ENCODE measurements at regions not wholly inside any gene's neighbourhood (a gene's known extent, or its start where the extent isn't known, plus 50 kb on each side); places are given as distances from the start of the nearest gene placed in this dataset.
"Not testable (repeated sequence)": the region's sequence is repeated elsewhere in the genome, so short reads cannot be mapped to it uniquely, and the experiment has no call there.

GRCh38 chr16:85204242-85205010 lies 92.2 kb upstream of the CIBAR2 start:
- DNase-seq, result no peak

GRCh38 chr16:85205257-85205656 lies 93.0 kb upstream of the CIBAR2 start:
- not testable (repeated sequence) for DNase-seq

GRCh38 chr16:85205747-85206471 lies 93.6 kb upstream of the CIBAR2 start:
- no peak for DNase-seq

DNA sequence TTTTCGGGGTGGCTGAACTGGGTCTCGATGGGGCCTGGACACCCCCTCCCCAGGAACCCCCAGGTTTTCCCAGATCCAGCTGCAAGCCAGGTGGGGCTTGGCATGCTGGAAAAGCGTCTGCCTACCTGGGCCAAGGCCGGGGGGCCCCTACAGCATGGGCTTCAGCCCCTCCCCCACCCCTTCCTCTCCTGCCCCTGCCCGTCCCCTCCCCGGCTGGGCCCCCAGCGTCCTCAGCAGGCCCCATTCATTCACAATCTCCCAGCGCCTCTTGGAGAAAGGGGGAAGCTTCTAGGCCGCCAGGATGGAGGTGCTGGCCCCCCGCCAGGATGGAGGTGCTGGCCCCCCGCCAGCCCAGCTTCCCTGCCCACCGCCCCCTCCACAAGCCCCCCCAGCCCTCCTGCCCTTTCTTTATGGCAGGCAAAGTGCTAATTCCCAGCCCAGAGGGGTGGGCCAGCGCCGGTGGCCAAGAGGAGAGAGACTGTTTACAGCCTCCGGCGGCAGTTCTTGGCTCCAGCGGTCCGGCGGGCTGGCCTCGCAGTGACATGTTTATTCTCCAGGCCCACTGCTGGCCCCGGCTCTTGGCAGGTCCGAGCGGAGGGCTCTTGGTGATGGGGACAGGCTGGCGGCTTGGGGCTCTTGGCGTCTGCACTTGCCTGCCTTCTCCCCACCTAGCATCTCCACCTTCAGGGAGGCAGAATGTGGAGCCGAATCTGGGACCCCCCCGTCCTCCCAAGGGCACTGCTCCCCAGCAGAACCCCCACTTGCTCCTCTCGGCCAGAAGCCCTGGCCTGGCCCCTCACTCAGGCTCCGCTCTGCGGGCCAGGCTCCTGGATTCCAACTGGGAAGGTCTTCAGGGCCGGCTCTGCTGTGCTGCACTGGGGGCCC lies 94.4 kb upstream of the CIBAR2 start:
- DNase-seq, result no peak

- no peak for DNase-seq
These were observed 95.2 kb upstream of the CIBAR2 start for GRCh38 chr16:85207357-85207921.

DNA sequence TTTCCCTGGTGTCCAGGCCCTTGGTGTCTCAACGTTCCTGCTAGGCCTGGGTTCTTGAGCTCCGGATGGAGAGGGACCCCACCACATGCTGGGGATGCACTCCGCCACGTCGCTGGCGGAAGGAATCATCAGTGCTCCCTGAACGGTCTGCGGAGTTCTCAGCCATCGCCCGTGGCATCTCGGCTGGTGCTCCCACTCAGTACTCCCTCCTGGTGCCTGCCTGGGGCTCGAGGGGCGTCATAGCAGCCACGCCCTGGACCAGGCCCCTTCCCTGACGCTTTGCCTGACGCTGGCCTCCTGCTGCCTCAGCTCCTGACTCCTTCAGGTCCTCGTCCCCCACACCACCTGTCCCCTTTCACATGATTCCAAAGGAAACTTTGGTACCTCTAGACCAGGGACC lies 95.9 kb upstream of the CIBAR2 start:
- DNase-seq, result no peak

DNA sequence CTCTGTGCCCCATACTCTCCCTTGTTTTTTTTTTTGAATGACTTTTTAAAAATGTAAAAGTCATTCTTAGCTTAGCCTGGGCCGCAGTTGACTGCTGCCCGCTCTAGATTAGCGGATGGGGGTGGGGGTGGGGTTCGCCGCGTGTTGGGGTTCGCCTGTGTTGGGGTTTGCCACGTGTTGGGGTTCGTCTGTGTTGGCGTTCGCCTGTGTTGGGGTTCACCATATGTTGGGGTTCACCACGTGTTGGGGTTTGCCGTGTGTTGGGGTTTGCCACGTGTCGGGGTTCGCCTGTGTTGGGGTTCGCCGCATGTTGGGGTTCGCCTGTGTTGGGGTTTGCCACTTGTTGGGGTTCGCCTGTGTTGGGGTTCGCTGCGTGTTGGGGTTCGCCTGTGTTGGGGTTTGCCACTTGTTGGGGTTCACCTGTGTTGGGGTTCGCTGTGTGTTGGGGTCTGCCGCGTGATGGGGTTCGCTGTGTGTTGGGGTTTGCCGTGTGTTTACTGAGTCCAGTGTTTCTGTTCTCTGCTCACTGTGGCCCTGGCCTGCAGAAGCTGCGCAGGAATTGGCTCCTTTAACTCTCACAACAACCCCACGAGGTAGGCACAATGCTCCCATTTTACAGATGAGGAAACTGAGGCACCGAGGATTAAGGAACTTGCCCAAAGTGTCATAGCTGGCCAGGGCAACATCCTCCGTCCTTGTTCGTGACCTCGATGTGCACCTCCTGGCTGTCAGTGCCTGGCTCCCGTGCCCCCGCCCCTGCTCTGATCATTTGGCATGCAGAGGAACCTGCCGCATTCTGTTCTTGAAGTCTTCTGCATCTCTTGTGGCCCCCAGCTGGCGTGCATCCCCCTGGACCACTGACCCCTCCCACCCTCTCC lies 96.6 kb upstream of the CIBAR2 start:
- DNase-seq, result no peak

DNA sequence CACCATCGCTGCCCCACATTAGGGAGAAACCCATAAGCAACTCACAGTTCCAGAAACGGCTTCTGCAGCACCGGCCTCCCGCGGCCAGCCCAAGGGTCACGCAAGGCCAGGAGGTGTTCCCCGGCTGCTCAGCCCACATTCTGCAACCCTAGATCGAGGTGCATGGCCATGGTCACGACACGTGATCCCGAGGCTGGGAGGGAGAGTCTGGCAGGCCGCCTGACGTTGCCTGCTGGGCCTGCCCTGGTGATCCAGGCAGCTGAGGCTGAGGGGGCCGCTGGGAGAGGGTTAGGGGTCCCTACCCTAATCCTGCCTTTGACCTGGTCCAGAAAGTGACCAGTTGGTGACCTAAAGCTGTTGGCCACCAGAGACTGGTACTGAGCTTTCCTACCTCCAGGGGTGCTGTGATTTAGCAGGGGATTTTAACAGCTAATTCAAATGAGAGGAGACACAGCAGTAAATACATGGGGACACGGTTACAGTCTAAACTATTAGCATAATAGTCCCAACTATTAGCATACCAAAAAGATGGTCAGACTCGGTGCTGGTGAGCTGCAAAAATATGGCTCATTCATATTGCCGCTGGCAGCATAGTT lies 97.4 kb upstream of the CIBAR2 start:
- DNase-seq, result no peak

- no peak for DNase-seq
These were observed 98.3 kb upstream of the CIBAR2 start for GRCh38 chr16:85210423-85211169.

DNA sequence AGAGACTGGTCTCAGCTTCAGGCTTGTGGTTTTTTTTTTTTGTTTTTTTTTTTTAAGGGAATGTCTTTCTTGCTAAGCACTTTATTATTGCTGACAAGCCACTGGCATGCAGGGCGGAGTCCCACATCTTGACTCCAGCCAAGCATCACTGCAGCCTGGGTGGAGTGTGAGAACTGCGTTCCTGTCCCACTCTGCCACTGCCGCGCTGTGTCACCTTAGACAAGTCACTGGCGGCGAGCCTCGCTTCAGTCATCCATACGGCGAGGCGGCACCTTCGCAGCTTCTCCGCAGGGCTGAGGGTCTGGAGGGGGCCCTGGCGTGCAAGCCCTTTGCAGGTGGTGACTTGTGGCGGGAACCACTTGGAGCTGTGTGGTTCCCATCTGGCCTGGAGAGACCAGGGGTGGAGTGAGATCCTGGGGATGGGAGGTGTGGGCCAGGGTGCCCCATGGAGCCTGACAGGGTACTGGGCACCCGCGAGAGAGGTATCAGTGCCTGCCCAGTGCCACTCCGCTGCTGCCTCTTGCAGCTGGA lies 99.1 kb upstream of the CIBAR2 start:
- DNase-seq, result no peak

GRCh38 chr16:85213926-85214675 lies 101.8 kb upstream of the CIBAR2 start:
- DNase-seq, result no peak

DNA sequence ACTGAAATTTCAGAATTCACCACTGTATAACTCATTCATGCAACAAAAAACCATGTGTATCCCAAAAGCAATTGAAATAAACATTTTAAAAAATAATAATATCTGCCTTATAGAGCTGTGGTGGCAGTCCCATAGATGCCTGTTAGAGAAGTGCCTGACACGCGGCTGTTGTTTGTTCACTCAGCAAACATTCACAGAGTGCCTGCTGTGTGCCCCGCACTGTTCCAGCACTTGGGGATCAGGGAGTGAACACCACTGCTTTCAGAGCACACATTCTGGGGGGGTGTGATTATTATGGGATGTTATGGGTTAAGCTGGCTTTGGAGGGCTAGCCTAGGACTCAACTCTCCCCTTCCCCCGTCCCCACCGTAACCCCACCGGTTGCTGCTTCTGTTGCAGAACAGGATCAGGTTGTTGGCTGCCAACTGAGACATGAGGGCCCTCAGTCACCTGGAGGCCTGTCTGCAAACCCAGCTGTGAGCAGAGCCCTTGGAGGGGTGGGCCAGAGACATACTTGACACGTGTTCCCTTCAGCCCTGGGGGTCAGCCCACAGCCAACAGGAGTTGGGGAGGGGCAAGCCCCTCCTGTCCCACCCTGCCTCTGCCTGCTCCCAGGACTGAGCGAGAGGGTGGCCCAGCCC lies 103.3 kb upstream of the CIBAR2 start:
- no peak for DNase-seq

DNA sequence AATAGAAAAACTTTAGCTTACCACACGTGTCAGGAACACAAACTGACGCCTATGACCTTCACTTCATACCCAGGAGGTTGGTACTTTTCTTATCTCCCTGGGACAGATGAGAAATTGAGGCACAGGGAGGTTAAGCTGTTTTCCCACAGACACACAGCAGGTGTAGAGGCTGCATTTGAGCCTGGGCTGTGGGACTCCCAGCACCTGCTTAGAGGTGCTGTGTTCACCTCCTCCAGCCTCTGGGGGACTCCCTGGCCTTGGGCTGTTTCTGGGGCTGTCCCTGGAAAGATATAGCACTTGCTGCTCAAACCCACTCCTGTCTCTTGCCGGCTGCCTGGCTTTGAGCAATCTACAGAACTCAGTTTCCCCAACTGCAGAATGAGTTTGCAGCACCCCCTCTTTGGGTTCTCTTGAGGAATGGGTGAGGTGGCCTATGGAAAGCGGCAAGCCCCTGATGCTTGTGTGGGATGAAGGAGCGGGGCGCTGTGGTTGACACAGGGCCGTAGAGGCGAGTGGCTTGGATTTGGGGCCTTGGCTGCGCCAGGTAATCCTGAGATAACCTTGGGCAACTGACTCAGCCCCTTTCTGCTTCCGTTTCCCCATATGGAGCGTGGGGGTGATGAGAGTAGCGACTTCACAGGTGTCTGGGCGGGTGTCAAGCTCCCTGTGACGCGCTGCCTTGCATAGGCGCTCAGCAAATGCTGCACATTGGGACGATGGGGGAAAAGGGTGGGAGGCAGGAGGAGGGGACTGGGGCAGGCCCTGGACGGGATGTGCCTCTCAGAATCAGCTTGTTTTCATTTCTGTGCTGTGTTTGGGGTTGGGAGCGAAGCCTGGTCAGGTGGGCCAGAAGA lies 104.5 kb upstream of the CIBAR2 start:
- DNase-seq, result no peak

- no peak for DNase-seq
These were observed 108.0 kb upstream of the CIBAR2 start for GRCh38 chr16:85220125-85220839.

GRCh38 chr16:85220964-85221731 lies 108.9 kb upstream of the CIBAR2 start:
- no peak for DNase-seq

GRCh38 chr16:85221771-85222154 lies 109.5 kb upstream of the CIBAR2 start:
- no peak for DNase-seq
